ENCODE measurements at regions not wholly inside any gene's neighbourhood (a gene's known extent, or its start where the extent isn't known, plus 50 kb on each side); places are given as distances from the start of the nearest gene placed in this dataset.

DNA sequence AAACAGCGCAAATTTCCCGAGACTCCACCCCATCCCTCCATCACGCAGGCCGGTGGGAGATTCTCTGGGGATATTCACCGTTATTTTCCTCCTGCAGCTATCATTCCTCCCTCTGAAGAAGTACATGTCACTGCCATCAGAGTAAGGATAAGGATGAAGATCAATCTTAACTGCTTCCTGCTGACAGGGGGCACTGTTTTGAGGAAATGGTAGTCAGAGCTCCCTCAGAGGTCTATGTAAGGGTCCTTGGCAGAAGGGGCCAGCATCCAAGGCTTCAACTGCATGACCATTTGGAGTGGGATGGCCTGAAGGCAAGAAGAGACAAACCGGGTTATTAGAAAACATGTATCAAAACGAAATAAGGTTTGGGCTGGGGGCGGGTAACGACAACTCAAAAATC, 111.5 kb downstream of the KCNK1 start:
- Histone ChIP-seq H3K4me1 (ENCODE audit: insufficient read depth, low read length) (peaks cover 3% of the 10 kb centered on the region), H3K56ac (ENCODE audit: insufficient read length, low read depth, low read length) (no peak overlapping the region), H2BK12ac (ENCODE audit: insufficient read length, low read depth, low read length) (no peak overlapping the region), H2AFZ (ENCODE audit: low read length) (no peak overlapping the region), H2BK20ac (ENCODE audit: low read depth, low read length, poor library complexity, severe bottlenecking) (no peak overlapping the region), H3K9me3 (ENCODE audit: control insufficient read depth, low read depth, low read length) (no peaks in the 10 kb centered on the region), H3K9ac (ENCODE audit: extremely low read depth, insufficient read length, low read length) (no peak overlapping the region), H3K79me2 (ENCODE audit: insufficient read depth, low read length) (no peaks in the 10 kb centered on the region), H3K4me2 (ENCODE audit: insufficient read depth, insufficient read length, low read length) (no peak overlapping the region), H2AK5ac (ENCODE audit: insufficient read length, low read length) (no peak overlapping the region), H4K8ac (replicated peaks; ENCODE audit: insufficient read length, low read depth, low read length) (no peak overlapping the region), H3K27me3 (ENCODE audit: insufficient read depth, low read length) (no peaks in the 10 kb centered on the region), H4K91ac (ENCODE audit: insufficient read length, low read depth, low read length) (no peak overlapping the region), H3K4ac (ENCODE audit: low read depth, low read length) (no peak overlapping the region), H4K5ac (ENCODE audit: insufficient read length, low read depth, low read length) (no peak overlapping the region), H3K79me1 (ENCODE audit: insufficient read depth, low read depth, low read length, poor library complexity, severe bottlenecking) (no peaks in the 10 kb centered on the region), H3K23me2 (ENCODE audit: insufficient read length, low read depth, low read length, poor library complexity, severe bottlenecking) (no peaks in the 10 kb centered on the region), H2BK15ac (ENCODE audit: low read depth, low read length) (no peak overlapping the region), H3K27ac (ENCODE audit: insufficient read length, low read depth, low read length) (no peak overlapping the region), H3K14ac (ENCODE audit: insufficient read depth, low read length) (no peak overlapping the region), H3K23ac (ENCODE audit: insufficient read length, low read depth, low read length) (no peak overlapping the region), H3T11ph (ENCODE audit: low read length) (no peak overlapping the region), H4K20me1 (ENCODE audit: control insufficient read depth, insufficient read depth, insufficient read length) (no peaks in the 10 kb centered on the region), H2BK5ac (ENCODE audit: insufficient read length, low read length) (no peak overlapping the region), H3K18ac (ENCODE audit: insufficient read length, low read depth, low read length) (no peak overlapping the region), H2BK120ac (ENCODE audit: low read depth, low read length, poor library complexity, severe bottlenecking) (no peak overlapping the region)
- peaks cover 0 to 5% of the 10 kb centered on the region in 2 experiments; a peak in 2 of 5 replicates for H3K9me3 Mint-ChIP-seq
- WGBS (ENCODE audit: extremely low coverage, insufficient read length, low lambda C conversion rate): no CpG with 5 or more reads among the region's 9 CpGs
- DNase-seq: peak; percentile 55
- H3K36me3 Mint-ChIP-seq (ENCODE audit: insufficient read depth in 1 of 3, low read depth in 3 of 3): peaks cover 0 to 7% (median 3%) of the 10 kb centered on the region in 3 experiments; a peak in 2 of 7 replicates
- peaks cover 35 to 37% of the 10 kb centered on the region in 2 experiments for H3K4me1 Mint-ChIP-seq
- TF ChIP-seq, protein P1, sequence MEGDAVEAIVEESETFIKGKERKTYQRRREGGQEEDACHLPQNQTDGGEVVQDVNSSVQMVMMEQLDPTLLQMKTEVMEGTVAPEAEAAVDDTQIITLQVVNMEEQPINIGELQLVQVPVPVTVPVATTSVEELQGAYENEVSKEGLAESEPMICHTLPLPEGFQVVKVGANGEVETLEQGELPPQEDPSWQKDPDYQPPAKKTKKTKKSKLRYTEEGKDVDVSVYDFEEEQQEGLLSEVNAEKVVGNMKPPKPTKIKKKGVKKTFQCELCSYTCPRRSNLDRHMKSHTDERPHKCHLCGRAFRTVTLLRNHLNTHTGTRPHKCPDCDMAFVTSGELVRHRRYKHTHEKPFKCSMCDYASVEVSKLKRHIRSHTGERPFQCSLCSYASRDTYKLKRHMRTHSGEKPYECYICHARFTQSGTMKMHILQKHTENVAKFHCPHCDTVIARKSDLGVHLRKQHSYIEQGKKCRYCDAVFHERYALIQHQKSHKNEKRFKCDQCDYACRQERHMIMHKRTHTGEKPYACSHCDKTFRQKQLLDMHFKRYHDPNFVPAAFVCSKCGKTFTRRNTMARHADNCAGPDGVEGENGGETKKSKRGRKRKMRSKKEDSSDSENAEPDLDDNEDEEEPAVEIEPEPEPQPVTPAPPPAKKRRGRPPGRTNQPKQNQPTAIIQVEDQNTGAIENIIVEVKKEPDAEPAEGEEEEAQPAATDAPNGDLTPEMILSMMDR (conservative IDR thresholded peaks at IDR 0.05): peak; percentile 65
- peak overlapping the region in 2 of 3 experiments; percentile 53 to 91; a peak in 2 of 7 replicates for H3K27ac Mint-ChIP-seq
- H3K4me3 Mint-ChIP-seq: peak overlapping the region in 1 of 2 experiments; percentile 30; a peak in 2 of 5 replicates
- no peaks in the 10 kb centered on the region for H3K27me3 Mint-ChIP-seq (ENCODE audit: low read depth)

Measured in H9 (cell line).